ENCODE measurements at regions not wholly inside any gene's neighbourhood (a gene's known extent, or its start where the extent isn't known, plus 50 kb on each side); places are given as distances from the start of the nearest gene placed in this dataset.

GRCh38 chr7:86970547-86970946, 88.9 kb downstream of the ELAPOR2 start:
- Histone ChIP-seq H3K9me3 (no peaks in the 10 kb centered on the region), H3K4me3 (no peak overlapping the region), H3K4me1 (peaks cover 0 to 28% (median 19%) of the 10 kb centered on the region in 4 donors), H3K36me3 (no peaks in the 10 kb centered on the region), H3K27me3 (no peaks in the 10 kb centered on the region), H3K27ac (no peak overlapping the region)
- WGBS, 2 donors (ENCODE audit: low coverage in 1 of 2), result 93 to 94% methylated on average over 1 of the region's 1 CpG
- no peak for DNase-seq
- TF ChIP-seq POLR2A (IDR thresholded peaks at IDR 0.05) (no peak), POLR2AphosphoS5 (IDR thresholded peaks at IDR 0.05) (no peak), EP300 (IDR thresholded peaks at IDR 0.05; ENCODE audit: low read depth) (no peak), CTCF (IDR thresholded peaks at IDR 0.05) (no peak)
- in situ Hi-C loops (cut with MboI; ENCODE audit: low pct_ligation_motif_present in 1 of 4, low pct_unique_long_range_greater_than_20kb in 1 of 4, low sequenced_read_pairs in 3 of 4), result no loop called here
- intact Hi-C loops (cut with DNase I; ENCODE audit: low total_unique reads), result no loop called here

GRCh38 chr7:86969865-86970264, 89.6 kb downstream of the ELAPOR2 start:
- no peaks in the 10 kb centered on the region for H3K27me3 ChIP-seq
- no peaks in the 10 kb centered on the region for H3K9me3 ChIP-seq
- DNase-seq, result no peak
- intact Hi-C loops (cut with DNase I; ENCODE audit: low total_unique reads), result no loop called here
- no peak overlapping the region for H3K4me3 ChIP-seq
- no peaks in the 10 kb centered on the region for H3K36me3 ChIP-seq
- 63 to 88% methylated on average over 1 of the region's 1 CpG for WGBS, 2 donors (ENCODE audit: low coverage in 1 of 2)
- no peak for TF ChIP-seq POLR2A (IDR thresholded peaks at IDR 0.05)
- TF ChIP-seq POLR2AphosphoS5 (IDR thresholded peaks at IDR 0.05), result no peak
- TF ChIP-seq EP300 (IDR thresholded peaks at IDR 0.05; ENCODE audit: low read depth), result no peak
- no peak for TF ChIP-seq CTCF (IDR thresholded peaks at IDR 0.05)
- H3K4me1 ChIP-seq, result peaks cover 0 to 28% (median 19%) of the 10 kb centered on the region in 4 donors
- in situ Hi-C loops (cut with MboI; ENCODE audit: low pct_ligation_motif_present in 1 of 4, low pct_unique_long_range_greater_than_20kb in 1 of 4, low sequenced_read_pairs in 3 of 4), result no loop called here
- no peak overlapping the region for H3K27ac ChIP-seq

GRCh38 chr7:86968618-86969017, 90.8 kb downstream of the ELAPOR2 start:
- H3K4me1 ChIP-seq, result peaks cover 0 to 28% (median 18%) of the 10 kb centered on the region in 4 donors
- H3K4me3 ChIP-seq, result no peak overlapping the region
- peak overlapping the region in 2 of 4 donors; percentile 14 to 61 for H3K27ac ChIP-seq
- in situ Hi-C loops (cut with MboI; ENCODE audit: low pct_ligation_motif_present in 1 of 4, low pct_unique_long_range_greater_than_20kb in 1 of 4, low sequenced_read_pairs in 3 of 4) (no loop called here), intact Hi-C loops (cut with DNase I; ENCODE audit: low total_unique reads) (no loop called here)
- DNase-seq, result peak; percentile 88
- no peaks in the 10 kb centered on the region for H3K9me3 ChIP-seq
- no peaks in the 10 kb centered on the region for H3K36me3 ChIP-seq
- TF ChIP-seq CTCF (IDR thresholded peaks at IDR 0.05), result no peak
- TF ChIP-seq POLR2AphosphoS5 (IDR thresholded peaks at IDR 0.05), result peak in 1 of 3 donors; percentile 46
- no peak for TF ChIP-seq EP300 (IDR thresholded peaks at IDR 0.05; ENCODE audit: low read depth)
- no peak for TF ChIP-seq POLR2A (IDR thresholded peaks at IDR 0.05)
- H3K27me3 ChIP-seq, result no peaks in the 10 kb centered on the region

GRCh38 chr7:86966916-86967315, 92.5 kb downstream of the ELAPOR2 start:
- Histone ChIP-seq H3K4me3 (no peak overlapping the region), H3K27me3 (no peaks in the 10 kb centered on the region), H3K36me3 (no peaks in the 10 kb centered on the region), H3K9me3 (no peaks in the 10 kb centered on the region), H3K27ac (no peak overlapping the region), H3K4me1 (peaks cover 0 to 28% (median 15%) of the 10 kb centered on the region in 4 donors)
- no peak for TF ChIP-seq POLR2AphosphoS5 (IDR thresholded peaks at IDR 0.05)
- no peak for TF ChIP-seq POLR2A (IDR thresholded peaks at IDR 0.05)
- in situ Hi-C loops (cut with MboI; ENCODE audit: low pct_ligation_motif_present in 1 of 4, low pct_unique_long_range_greater_than_20kb in 1 of 4, low sequenced_read_pairs in 3 of 4) (no loop called here), intact Hi-C loops (cut with DNase I; ENCODE audit: low total_unique reads) (no loop called here)
- WGBS, 2 donors (ENCODE audit: low coverage in 1 of 2), result 30 to 62% methylated on average over 1 to 2 of the region's 2 CpGs
- no peak for DNase-seq

GRCh38 chr7:86965727-86966120, 93.7 kb downstream of the ELAPOR2 start:
- 85 to 88% methylated on average over 2 of the region's 2 CpGs for WGBS, 2 donors (ENCODE audit: low coverage in 1 of 2)
- intact Hi-C loops (cut with DNase I; ENCODE audit: low total_unique reads), result no loop called here
- DNase-seq, result no peak
- H3K27ac ChIP-seq, result no peak overlapping the region
- H3K4me1 ChIP-seq, result peaks cover 0 to 28% (median 15%) of the 10 kb centered on the region in 4 donors
- in situ Hi-C loops (cut with MboI; ENCODE audit: low pct_ligation_motif_present in 1 of 4, low pct_unique_long_range_greater_than_20kb in 1 of 4, low sequenced_read_pairs in 3 of 4), result no loop called here
- no peaks in the 10 kb centered on the region for H3K9me3 ChIP-seq
- H3K4me3 ChIP-seq, result no peak overlapping the region
- no peak for TF ChIP-seq POLR2AphosphoS5 (IDR thresholded peaks at IDR 0.05)
- no peak for TF ChIP-seq CTCF (IDR thresholded peaks at IDR 0.05)
- TF ChIP-seq POLR2A (IDR thresholded peaks at IDR 0.05), result no peak
- no peak for TF ChIP-seq EP300 (IDR thresholded peaks at IDR 0.05; ENCODE audit: low read depth)
- H3K27me3 ChIP-seq, result no peaks in the 10 kb centered on the region
- H3K36me3 ChIP-seq, result no peaks in the 10 kb centered on the region

All from transverse colon (tissue), 4 donors.